Hematopoietic multipotent progenitor cell (in vitro differentiated cells): ENCODE measurements at regions not wholly inside any gene's neighbourhood (a gene's known extent, or its start where the extent isn't known, plus 50 kb on each side); places are given as distances from the start of the nearest gene placed in this dataset.
"Not testable (repeated sequence)": the region's sequence is repeated elsewhere in the genome, so short reads cannot be mapped to it uniquely, and the experiment has no call there.

Experiments used
- DNase-seq, 3 donors: peaks; one replicate each; pipeline ENCODE4 v3.0.0-alpha.2; 2011 to 2015; ENCODE audit warnings: low read depth in 2 of 3, low spot score in 2 of 3

DNA sequence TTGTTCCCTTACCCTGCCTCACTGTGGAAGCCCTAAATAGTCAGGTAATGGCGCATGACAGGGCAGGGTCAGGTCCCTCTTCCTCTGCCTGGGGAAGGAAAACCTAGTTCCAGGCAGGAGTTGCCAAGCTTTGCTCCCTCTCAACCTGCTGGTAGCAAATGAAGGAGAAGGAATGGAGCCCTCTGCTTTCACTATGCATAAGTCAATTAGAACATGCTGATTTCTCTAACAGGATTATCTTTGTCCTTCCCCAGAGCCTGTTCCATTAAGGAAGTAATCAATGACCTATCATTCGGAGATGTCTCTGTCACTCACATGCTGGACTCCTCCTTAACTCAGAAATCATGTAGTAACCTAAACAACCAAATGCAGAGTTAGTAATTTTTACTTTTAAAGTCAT is 161.8 kb upstream of the NFIA start:
- DNase-seq = no peak

DNA sequence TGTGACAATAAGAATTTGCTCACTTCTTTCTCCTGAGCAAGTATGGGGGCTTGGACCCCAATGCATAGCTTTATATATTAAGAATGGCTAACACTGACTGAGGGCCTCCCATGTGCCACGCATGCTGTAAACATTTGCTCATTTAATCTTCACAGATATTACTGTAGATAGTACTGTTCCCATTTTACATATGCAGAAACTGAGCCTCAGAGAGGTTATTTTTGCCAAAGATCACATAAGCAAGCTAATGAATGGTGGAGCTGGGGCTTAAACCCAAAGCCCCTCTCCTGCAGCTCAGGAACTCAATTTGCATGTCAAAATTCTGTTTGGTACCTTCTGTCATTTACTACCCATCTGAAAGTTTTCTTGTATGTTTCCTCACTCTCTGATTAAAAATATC is 163.5 kb upstream of the NFIA start:
- DNase-seq = no peak

DNA sequence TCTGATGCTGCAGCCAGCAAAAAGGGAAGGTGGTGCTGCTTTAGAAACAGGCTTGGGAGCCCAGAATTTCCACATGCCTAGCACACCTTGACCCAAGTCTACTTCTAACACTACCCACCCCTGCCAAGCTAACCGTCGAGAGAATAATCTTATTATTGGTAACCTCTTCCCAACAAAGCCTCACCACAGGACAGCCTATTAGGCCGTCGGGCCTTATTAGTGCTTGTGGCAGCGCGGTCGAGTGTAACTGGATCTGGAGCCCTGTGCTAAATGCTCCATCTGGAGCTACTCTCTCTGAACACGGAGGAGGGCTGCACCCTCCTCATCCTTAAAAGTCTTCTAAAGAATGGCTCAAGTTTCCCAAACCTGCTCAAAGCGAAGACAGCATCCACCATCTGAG is 165.5 kb upstream of the NFIA start:
- DNase-seq = no peak

DNA sequence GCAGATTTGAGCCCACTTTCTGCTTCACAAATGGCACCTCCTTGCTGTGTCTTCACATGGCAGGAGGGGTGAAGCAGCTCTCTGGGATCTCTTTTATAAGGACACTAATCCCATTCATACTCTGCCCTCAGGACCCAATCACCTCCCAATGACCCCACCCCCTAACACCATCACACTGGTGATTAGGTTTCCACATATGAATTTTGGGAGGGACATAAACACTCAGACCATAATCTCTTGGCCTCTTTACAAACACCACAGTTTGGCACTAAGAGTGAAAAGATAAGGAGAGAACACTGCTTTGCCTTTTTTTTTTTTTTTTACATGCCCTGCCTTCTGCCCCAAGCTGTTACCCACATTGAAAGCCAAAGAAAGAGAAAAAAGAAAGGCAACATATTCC is 166.2 kb upstream of the NFIA start:
- DNase-seq = no peak

DNA sequence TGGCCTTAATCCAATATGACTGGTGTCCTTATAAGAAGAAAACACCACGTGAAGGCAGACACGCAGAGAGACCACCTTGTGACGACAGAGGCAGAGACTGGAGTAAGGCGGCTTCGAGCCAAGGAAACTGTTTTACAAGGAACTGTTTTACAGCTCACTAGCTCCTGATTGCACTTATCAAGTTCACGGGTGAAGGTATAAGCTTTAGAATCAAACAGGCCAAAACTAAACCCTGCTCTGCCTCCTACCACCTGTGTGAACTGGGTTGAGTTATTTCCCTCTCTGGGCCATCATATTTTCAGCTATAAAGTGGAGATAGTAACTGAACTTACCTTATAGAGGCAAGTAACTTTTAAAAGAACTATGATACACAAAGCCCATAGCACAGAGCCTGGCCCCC is 166.9 kb upstream of the NFIA start:
- no peak for DNase-seq

DNA sequence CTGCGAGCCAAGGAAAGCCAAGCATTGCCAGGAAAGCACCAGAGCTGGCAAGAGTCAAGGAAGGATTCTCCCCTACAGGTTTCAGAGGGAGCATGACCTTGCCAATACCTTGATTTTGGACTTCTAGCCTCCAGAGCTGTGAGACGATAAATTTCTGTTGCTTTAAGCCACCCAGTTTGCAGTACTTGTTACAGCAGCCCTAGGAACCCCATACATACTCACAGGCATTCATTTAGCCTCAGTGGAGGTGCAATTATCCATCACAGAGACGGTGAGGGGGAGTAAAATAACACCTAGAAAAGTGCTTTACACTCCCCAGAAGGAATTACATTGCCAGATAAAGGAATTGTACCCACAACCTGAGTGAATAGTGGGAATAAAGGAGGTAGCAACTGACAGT is 167.4 kb upstream of the NFIA start:
- DNase-seq = no peak

DNA sequence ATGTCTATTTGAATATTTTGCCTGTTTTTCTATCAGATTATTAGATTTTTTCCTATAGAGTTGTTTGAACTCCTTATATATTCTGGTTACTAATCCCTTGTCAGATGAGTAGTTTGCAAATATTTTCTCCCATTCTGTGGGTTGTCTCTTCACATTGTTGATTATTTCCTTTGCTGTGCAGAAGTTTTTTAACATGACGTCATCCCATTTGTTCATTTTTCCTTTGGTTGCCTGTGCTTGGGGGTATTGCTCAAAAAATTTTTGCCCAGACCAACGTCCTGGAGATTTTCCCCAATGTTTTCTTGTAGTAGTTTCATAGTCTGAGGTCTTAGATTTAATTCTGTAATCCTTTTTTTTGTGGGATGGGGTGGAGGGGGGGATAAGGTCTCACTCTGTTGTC is 168.7 kb upstream of the NFIA start:
- not testable (repeated sequence) for DNase-seq

DNA sequence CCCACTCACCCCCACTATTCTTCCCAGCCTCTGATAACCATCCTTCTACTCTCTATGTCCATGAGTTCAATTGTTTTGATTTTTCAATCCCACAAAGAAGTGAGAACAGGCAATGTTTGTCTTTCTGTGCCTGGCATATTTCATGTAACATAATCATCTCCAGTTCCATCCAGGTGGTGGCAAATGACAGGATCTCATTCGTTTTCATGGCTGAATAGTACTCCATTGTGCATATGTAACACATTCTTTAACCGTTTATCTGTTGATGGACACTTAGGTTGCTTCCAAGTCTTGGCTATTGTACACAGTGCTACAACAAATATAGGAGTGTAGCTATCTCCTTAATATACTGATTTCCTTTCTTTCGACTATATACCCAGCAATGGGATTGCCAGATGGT is 169.3 kb upstream of the NFIA start:
- DNase-seq = no peak

DNA sequence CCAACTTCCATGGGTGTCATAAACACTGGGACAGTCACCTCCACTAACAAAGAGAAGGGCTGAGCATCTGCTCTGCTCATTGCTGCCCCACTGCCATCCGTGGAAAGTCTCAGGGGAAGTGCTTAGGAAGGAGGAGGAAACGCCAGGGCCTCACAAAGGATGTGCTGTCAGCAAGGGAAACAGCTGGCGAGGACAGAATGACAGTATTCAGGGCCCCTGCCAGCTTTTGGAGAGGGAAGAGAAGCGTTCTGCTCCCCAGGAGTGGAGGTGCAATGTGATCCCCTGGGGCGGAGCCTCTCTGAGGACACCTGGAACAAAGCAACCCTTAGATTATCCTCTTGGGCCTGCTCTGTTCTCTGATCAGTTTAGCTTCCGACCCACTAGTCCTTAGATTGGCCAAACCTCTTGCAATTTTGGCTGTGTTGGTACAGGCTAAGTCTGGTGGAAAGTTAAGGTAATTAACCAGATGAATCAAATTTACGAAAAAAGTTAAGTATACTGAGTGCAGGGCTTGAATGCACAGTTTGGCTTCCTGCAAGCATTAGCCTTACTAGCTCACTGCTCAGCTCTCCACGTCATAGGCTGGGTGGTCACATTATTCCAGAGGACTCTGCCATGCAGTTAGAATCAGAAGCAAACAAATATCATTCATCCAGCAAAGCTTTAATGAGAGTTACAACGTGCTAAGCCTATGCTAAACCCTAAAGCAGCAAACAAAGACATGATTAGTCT is 170.2 kb upstream of the NFIA start:
- DNase-seq = peak in 2 of 3 donors; percentile 35 to 79

DNA sequence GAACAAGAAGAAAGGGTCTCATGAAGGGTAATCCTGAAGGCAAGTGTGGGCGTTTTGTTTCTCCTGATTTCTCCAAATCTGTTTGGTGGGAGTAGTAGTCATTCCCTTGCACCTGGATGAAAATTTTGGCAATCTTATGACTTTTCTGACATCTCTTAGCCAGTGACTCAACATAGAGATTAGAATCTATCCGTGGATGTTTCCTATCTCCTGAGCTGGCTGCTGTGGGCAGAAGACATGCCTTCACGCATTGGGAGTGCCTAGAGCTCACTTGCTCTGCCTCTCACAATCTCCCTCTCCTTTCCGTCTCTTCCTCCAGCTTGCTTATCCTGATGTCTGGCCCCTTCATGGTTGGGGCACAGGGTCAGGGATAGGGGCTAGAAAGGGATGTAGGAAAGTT is 174.2 kb upstream of the NFIA start:
- DNase-seq = no peak

DNA sequence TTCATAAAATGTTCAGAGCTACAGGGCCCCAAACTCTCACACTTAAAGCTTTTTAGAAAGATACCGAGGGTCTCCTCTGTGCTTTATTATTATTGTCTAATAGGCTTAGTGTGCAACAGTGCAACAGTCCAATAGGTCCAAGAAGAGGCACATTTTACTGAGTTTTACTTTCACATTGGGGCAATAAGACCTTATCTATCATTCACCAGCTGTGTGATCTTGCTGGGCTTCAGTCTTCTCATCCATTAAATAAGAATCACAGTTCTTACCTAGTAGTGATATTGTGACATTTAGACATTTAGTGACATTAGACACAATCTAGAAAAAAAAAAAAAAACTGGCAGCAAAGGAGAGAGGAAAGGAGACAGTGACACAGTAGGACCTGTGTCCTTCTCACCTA is 175.8 kb upstream of the NFIA start:
- DNase-seq = no peak

DNA sequence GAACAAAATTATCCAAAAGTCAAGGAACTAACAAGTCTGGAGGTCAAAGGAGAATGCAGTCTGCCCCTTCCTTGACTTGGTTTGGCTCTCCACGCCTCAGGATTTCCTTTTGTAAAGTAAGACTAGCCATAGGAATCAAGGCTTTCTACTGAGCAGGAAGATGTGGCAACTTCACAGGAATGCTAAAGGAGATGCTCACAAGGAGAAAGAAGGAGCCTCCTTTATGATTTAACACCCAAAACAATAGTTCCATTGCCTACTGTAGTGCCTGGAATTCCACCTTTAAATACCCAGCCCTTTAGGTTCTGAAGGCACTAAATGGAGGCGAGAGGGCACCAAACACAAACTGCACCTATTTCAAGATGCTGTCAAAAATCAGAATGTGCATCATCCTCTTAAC is 176.3 kb upstream of the NFIA start:
- no peak for DNase-seq

DNA sequence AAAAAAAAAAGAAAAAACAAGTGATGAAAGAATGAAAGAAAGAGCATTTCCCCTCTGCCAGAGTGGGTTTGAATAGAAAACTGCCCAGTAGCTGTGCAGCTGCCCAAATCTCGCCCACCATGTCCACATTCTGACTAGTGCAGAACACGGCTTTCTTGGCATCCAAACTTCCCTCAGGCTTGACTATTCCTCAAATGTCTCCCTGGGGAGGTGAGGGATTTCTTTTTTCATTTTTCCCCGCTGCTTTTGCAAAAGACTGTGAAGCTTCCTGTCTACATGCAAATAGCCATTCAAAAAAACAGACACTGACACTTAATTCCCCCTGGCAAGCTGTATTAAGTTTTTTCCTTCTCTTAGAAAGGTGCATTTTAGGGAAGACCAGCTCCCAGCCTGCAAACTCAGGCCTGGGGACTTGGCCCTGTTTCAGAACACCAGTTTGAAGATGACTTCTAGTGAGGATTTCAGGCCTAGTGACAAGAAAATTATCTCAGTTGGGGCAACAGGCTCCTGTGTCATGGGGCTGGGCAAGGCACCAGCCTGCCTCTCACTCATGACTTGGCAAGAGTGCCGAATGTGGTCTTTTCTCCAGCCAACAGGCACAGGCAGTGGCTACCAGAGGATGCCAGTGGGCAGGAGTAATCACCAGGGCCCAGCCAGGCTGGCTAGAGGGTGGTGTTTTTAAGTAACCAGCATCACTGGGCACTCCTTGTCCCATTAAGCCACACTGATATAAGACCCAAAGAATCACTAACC is 178.1 kb upstream of the NFIA start:
- DNase-seq = peak in 1 of 3 donors; percentile 2

DNA sequence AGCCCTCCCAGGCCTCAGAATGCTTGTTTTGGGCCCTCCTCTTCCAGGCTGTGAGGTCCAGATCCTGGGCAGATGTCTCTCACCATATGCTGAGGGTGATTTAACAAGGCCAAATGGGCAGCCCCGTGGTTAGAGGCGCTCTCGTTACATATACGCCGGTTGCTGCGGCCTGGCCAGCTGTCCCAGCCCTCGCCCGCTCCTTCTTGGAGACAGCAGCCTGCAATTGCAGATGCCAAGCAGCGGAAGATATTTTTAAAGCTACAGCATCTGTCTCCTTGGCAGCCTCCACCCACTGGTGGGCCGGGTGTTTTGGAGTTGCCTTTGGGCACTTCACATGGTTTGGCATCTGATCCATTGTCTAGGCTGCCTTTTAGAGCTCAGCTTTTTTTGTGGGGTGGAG is 178.8 kb upstream of the NFIA start:
- no peak for DNase-seq

DNA sequence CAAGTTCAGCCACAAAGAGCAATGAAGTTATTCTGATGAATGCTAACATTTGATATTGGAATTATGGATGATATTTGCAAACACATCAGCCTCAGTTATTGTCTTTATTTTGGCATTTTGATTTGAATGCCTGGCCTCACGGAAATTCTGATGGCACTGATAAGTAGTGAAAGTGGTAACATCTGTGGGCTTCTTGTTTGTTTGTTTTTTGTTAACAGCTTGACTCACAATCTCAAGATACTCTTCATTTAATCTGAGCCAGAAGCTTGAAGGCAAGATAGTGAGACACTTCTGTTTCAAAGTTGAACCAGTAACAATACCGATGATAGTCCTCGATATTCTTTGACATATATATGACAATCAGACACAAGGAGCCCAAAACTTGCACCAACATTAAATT is 182.9 kb upstream of the NFIA start:
- DNase-seq = no peak

DNA sequence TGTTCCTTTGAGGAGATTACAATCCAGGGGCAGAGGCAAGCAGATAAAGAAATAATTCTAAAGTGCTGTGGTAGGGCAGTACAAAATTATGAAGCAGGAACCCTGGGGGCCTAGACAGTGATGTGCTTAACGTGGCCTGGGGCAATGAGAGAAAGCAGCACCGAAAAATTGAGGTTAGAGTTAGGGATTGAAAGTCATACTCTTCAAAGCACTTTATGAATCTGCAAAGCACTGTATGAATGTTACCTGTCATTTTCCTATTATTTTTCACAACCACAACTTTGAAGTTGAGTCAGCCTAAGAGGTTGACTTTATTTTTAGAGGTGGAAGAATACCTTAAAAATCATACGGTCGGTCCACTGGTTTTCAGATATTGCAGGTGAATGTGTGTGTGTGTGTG is 183.4 kb upstream of the NFIA start:
- no peak for DNase-seq

DNA sequence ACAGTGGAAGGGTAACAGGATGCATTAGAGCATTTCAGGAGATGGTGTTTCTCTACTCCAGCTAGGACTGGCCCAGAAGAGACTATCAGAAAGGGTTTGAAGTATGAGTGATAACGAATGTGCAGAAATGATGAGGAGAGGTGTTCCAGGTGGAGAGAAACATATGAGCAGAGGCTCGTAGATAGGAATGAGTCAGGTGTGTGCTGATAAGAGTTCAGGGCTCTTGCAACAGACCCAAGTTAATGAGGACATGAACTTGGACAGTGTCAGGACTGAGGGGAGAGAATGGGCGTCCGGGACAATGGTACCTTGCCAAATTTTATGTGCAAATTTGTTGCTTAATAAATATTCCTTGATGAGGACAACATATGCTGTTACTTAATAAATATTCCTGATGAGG is 183.9 kb upstream of the NFIA start:
- no peak for DNase-seq

DNA sequence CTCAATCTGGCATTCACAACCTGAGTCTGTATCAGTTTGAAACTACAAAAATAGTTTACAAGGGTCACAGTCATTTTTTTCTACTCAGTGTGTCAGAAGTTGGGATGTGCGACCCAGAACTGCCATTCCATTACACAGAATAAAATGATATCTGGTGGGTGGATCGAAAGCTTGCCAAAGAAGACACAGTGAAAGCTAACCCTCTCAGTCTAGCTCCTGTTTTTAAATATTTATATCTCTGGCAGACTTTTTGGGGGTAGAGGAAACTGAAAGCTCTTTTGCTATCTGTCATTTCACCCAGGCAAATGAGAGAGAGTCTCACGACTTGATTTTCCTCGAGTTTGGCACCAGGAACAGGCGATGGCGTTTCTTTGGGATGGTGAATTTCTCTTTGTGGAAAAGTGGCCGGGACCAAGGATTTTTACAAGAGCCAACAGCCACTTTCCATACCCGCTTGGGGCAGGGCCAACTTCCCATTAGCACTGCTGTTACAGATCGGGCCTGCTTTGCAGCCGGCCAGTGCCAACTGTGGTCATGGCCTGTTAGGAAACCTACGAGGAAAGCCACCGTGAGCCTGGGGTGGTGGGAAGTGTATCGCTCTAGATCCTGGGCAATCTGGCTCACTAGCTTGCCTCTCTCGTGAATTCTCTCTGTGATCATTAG is 185.5 kb upstream of the NFIA start:
- no peak for DNase-seq

DNA sequence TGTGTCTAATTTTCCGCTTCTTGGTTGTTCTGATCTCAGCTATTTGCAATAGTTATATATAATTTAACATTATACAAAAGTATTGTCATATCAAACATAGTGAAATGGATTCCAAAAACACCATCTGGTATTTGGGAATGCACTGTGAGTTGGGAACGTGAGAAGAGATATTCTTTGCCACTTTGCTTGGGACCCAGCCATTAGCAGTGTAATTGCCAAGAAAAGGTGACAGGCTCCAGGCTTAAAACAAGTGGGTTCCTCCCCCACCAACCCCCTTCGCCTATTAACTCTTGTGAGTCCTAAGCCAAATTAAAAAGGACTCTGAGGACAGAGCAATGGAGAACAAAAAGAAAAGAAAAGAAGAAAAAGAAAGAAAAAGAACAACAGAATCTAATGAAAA is 186.7 kb upstream of the NFIA start:
- DNase-seq = no peak

DNA sequence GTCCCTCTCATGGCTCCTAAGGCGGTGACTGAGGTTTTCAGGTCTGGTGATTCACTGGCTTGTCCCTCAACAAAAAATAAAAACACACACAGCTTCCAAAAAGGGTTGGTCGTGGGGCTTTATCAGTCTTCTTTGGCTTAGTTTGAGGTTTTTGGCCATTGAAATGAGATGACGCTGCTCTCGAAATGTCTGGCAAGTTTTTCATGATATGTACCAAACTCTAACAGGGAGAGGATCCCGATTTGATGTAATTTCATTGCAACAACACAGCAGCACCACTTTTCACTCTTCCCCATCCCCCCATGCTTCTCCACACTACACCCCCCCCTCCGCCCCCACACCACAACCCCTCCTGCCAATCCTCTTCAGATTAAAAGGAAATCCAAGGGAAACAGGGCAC is 187.1 kb upstream of the NFIA start:
- DNase-seq = no peak

DNA sequence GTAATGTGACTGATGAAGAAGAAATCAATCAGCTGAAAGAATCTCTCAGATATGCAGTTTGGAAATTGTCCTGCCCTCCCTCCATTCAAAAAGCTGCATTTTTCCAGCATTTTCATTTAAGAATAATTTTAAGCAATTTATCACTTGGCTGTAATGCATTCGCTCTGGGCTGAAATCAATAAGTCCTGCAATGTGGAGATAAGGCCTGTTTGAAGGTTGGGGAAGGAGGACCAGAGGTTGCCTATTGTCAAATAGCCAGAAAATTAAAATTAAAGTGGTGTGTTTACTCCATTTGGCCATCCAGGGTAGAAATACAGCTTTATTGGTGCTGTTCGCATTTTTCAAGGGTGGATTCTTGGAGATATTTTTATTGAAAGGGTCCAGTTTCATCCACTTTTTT is 187.6 kb upstream of the NFIA start:
- no peak for DNase-seq

DNA sequence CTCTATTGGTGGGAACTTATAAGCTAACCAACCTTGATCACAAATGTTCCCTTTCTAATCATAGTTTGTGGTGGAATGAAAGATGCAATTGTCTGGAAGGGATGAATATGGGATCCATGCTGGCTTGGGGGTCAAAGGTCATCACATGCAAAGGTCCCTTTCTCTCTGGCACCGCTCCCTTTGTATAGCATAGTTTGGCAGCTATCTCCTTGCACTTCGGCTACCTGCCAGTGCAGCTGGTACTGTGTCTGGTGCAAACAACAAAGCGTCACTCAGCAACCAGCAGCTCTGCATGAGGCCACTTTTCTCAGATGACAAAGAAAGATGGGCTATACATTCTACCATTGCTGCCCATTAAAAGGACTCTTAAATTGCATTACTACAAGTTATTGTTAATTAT is 188.2 kb upstream of the NFIA start:
- no peak for DNase-seq
